ENCODE measurements at regions not wholly inside any gene's neighbourhood (a gene's known extent, or its start where the extent isn't known, plus 50 kb on each side); places are given as distances from the start of the nearest gene placed in this dataset.

DNA sequence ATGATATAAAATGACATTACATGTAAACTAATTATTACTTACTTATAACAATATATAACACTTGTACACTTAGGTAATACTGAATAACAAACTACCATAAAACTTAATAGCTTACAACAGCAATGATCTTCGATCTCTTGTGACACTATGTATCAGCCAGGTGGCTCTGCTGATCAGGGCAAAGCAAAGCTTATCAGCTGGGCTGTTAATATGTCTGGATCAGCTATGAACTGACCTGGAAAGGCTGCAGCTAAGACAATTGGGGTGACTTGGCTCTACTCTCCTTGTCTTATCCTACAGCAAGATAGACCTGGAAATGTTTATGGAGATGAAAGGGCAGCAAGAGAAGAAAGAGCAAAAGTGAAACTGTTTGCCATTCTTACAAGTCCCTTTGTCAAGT lies 511.3 kb downstream of the TLR4 start:
- Histone ChIP-seq H3K4me1 (replicated peaks in 1 of 2) (no peaks in the 10 kb centered on the region), H3K36me3 (replicated peaks in 1 of 2) (no peaks in the 10 kb centered on the region), H3K27me3 (no peaks in the 10 kb centered on the region), H3K9me3 (replicated peaks in 1 of 3) (no peaks in the 10 kb centered on the region), H3K4me3 (no peak overlapping the region), H3K27ac (no peak overlapping the region)
- no peak for DNase-seq
- TF ChIP-seq POLR2A (IDR thresholded peaks at IDR 0.05) (no peak), CTCF (IDR thresholded peaks at IDR 0.05) (no peak)
- intact Hi-C loops (cut with DNase I): no loop called here
- WGBS, 4 donors: 74 to 78% (median 76%) methylated on average over 1 of the region's 1 CpG

- 36 to 41% (median 38%) methylated on average over 3 of the region's 3 CpGs for WGBS, 4 donors
Observed at GRCh38 chr9:118222375-118222774, 518.2 kb downstream of the TLR4 start.

GRCh38 chr9:118223111-118223510 lies 518.9 kb downstream of the TLR4 start:
- no peaks in the 10 kb centered on the region for H3K36me3 ChIP-seq (replicated peaks in 1 of 2)
- H3K4me3 ChIP-seq: no peak overlapping the region
- no peaks in the 10 kb centered on the region for H3K4me1 ChIP-seq (replicated peaks in 1 of 2)
- intact Hi-C loops (cut with DNase I): no loop called here
- no peak for DNase-seq
- no peaks in the 10 kb centered on the region for H3K9me3 ChIP-seq (replicated peaks in 1 of 3)
- no peak for TF ChIP-seq POLR2A (IDR thresholded peaks at IDR 0.05)
- TF ChIP-seq CTCF (IDR thresholded peaks at IDR 0.05): no peak
- H3K27ac ChIP-seq: no peak overlapping the region
- H3K27me3 ChIP-seq: no peaks in the 10 kb centered on the region

More at GRCh38 chr9:118222375-118222774, 518.2 kb downstream of the TLR4 start:
- H3K4me3 ChIP-seq: no peak overlapping the region
- TF ChIP-seq POLR2A (IDR thresholded peaks at IDR 0.05) (no peak), CTCF (IDR thresholded peaks at IDR 0.05) (peak in 4 of 6 experiments; percentile 8 to 26 (median 19))
- H3K4me1 ChIP-seq (replicated peaks in 1 of 2): no peaks in the 10 kb centered on the region
- intact Hi-C loops (cut with DNase I): no loop called here
- no peaks in the 10 kb centered on the region for H3K9me3 ChIP-seq (replicated peaks in 1 of 3)
- H3K36me3 ChIP-seq (replicated peaks in 1 of 2): no peaks in the 10 kb centered on the region
- no peak overlapping the region for H3K27ac ChIP-seq
- H3K27me3 ChIP-seq: no peaks in the 10 kb centered on the region
- peak in 5 of 7 donors; percentile 13 to 62 (median 13) for DNase-seq

GRCh38 chr9:118230329-118230728 lies 526.1 kb downstream of the TLR4 start:
- intact Hi-C loops (cut with DNase I): no loop called here
- WGBS, 4 donors: 39 to 55% (median 45%) methylated on average over 1 of the region's 1 CpG
- Histone ChIP-seq H3K4me3 (no peak overlapping the region), H3K27ac (no peak overlapping the region), H3K4me1 (replicated peaks in 1 of 2) (no peaks in the 10 kb centered on the region), H3K9me3 (replicated peaks in 1 of 3) (no peaks in the 10 kb centered on the region), H3K27me3 (no peaks in the 10 kb centered on the region), H3K36me3 (replicated peaks in 1 of 2) (no peaks in the 10 kb centered on the region)
- TF ChIP-seq POLR2A (IDR thresholded peaks at IDR 0.05) (no peak), CTCF (IDR thresholded peaks at IDR 0.05) (no peak)
- DNase-seq: no peak

Data from adrenal gland (tissue), 9 donors.